NCI-H1694 (cell line): ENCODE measurements at regions not wholly inside any gene's neighbourhood (a gene's known extent, or its start where the extent isn't known, plus 50 kb on each side); places are given as distances from the start of the nearest gene placed in this dataset.

Experiments used
- DNase-seq: peaks from one replicate; lab custom pipeline; 2025; lab: John Stamatoyannopoulos, UW

DNA sequence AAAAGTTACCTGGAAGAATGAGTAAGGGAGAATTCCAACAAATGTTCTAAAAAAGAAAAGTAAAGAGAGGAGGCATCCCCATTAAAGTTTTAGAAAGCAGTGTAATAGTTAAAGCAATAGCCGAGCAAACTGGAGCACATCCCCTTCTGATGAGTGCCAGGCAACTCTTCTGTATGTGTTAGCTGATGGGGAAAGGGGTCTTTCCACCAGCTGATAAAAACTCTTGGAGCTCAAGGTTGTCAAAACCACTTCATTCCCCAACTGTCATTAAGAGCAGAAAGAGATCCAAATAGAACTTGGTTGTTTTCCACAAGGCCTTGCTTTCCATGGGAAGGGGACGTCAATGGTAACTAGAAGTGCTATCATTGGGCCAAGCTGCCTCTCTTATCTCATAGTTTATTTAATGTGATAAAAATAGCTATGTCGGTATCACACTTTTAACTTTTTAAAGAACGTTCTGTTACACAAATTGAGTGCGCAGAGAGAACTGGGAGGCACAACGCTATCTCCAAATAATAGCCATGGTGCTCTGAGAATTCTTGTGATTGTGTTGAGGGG is 116.9 kb downstream of the POLR2M start:
- DNase-seq = no peak

GRCh38 chr15:57824186-57824585 is 117.7 kb downstream of the POLR2M start:
- no peak for DNase-seq

GRCh38 chr15:57827021-57827420 is 120.5 kb downstream of the POLR2M start:
- DNase-seq = no peak

- no peak for DNase-seq
Observed at GRCh38 chr15:57827971-57828370, 121.5 kb downstream of the POLR2M start.

DNA sequence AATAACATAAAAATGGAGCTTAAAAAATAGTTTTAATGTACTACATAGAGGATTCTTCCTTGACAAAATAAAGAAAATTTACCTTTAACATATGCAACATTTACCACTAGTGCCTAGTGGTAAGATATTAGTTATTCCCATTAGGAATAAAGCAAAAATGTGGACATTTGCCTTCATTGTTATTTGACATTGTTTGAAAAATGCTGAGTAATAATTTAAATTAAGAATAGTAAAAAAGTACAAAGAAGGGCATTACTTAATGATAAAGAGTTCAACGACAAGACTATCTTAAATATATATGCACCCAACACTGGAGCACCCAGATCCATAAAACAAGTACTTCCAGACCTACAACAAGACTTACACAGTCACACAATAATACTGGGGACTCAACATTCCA is 125.7 kb downstream of the POLR2M start:
- DNase-seq = no peak

- DNase-seq = no peak
Observed at GRCh38 chr15:57835119-57835518, 128.6 kb downstream of the POLR2M start.

DNA sequence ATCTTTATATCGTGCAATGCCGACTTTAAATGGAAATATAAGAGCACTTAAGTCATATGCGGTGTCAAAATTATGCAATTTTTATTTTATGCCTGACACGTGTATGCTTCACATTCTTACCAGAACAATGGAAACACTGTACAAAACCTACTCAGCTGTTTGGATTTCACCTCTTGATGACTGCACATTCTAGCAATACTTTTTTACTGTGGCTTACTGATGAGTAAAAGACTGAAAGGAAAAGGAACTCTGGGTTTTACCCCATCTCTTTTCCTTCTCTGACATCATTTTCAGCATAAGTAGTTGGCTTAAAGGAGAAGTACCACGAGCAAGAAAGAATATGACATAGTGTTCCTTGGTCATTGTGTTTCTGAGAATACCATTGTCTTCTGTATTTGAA is 142.8 kb downstream of the POLR2M start:
- no peak for DNase-seq

DNA sequence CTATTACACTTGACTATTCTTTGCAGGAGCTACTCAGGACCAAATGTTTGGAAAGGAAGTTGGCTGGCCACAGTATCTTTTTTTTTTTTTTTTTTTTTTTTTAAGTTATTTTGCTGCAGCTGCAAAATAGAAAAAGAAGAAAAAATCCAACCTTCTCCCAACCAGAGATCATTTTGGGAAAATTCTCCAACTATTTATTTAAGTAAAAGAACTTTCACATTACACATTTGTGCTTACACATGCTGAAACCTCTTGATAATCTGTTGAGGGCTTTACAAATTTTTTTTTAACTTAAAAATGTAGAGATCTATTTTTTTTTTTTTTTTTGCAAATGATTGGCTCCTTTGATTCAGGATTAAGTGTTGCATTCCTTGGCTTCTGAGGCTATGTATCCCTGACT is 148.0 kb downstream of the POLR2M start:
- no peak for DNase-seq

- no peak for DNase-seq
Observed at GRCh38 chr15:57857871-57858270, 151.4 kb downstream of the POLR2M start.

GRCh38 chr15:57859130-57859685 is 152.7 kb downstream of the POLR2M start:
- no peak for DNase-seq

- peak; percentile 25 for DNase-seq
Observed at GRCh38 chr15:57861034-57861638, 154.6 kb downstream of the POLR2M start.

DNA sequence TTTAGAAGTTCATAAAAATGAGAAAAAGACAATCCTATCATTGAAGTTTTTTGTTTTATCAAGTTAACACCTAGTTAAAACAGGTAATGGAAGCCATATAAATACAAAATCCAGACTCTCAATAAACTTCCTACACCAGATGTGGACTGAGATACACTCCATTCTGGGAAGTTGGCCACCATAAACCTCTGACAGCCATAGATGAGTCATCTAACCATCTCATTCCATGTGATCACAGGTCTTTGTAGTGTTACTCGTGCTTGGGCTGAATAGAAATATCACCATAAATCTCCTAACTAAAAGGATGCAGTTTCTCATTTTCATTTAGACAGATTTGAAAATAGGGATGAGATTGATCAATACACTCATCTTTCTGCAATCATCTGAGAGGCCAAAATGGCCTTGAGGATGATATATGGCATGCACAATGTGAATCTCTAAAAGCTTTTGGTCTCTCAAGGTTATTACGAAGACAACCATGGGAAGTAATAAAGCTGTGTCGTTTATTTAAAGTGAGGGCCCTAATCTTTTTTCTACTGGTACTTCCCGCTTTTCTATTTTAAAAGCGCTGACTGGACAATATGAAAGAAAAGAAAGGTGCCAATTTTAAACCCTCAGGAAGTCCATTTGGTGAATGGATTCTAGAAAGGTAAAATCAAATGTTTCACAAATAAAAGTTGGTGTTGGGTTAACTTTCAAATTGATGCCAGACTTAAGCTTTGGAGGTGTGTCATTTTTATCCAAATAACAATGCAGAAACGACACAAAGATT is 155.5 kb downstream of the POLR2M start:
- DNase-seq = no peak

- DNase-seq = no peak
Observed at GRCh38 chr15:57862761-57863160, 156.2 kb downstream of the POLR2M start.

GRCh38 chr15:57865294-57865693 is 158.8 kb downstream of the POLR2M start:
- no peak for DNase-seq

GRCh38 chr15:57866149-57866736 is 159.7 kb downstream of the POLR2M start:
- peak; percentile 61 for DNase-seq

GRCh38 chr15:57867970-57868798 is 161.7 kb downstream of the POLR2M start:
- no peak for DNase-seq

DNA sequence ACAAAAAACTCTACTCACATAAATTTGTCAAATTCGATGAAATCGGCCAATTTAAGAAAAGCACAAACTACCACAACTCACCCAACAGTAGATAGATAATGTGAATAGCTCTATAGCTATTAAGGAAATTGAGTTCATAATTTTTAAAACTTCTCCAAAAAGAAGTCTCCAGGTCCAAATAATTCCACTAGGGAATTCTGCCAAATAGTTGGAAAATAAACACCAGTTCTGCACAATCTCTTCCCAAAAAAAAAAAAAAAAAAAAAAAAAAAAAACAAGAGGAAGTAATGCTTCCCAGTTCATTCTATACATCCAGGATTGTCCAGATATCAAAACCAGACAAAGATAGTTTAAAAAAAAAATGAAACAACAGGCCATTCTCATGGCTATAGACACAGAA is 164.2 kb downstream of the POLR2M start:
- DNase-seq = no peak

DNA sequence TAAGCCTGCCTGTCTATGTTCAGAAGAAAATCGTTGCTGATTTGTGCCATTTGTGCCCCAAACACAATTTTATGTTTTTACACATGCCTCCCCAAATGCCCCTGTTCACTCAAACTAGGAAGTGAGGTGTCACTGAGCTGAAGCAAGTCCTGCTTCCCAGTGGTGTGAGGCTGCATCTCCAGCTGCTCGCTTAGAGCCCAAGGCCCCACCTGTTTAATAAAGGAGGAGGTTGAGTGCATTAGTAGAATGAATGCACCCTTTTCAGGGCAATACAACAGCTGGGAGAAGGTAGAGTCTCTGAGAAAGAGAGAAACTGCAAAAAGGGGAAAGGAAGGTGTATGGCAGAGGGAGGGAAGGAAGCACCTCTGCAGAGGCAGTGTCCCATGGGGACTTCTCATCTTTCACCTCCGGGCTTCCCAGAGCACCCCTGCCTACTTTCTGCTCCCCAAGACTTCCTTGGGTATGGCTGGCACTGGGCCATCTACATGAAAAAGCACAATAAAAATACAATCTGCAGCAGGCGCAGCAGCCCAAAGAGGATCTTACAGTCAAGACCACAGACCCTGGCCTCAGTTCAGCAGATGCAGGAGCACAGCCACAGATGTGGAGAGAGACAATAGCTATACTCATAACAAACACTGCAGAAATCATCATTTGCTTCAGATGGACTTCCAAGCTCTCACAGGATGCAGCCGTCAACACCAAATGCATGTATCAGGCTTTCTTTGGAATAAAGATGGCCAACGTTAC is 165.9 kb downstream of the POLR2M start:
- DNase-seq = no peak

DNA sequence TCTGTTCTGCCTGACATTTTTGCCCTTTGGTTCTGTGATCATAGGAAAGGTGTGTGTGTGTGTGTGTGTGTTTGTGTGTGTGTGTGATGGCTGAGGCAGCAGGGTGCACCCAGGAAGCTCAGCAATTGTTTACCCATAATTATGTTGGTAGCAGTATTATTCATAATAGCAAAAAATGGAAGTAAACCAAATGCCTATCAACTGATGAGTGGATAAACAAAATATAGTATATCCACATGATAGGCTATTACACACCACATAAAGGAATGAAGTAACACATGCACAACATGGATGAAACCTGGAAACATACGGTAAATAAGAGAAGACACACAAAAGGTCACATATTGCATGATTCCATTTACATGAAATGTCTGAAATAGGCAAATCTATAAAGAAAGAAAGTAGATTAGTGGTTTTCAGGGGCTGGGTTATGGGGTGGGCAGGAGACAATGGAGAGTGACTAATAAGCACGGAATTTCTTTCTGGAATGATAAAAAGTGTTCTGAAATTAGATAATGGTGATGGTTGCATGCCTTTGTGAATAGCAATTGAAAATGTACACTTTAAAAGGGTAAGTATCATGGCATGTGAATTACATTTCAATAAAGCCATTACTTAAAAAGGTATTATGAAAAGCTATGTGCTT is 167.2 kb downstream of the POLR2M start:
- DNase-seq = no peak

DNA sequence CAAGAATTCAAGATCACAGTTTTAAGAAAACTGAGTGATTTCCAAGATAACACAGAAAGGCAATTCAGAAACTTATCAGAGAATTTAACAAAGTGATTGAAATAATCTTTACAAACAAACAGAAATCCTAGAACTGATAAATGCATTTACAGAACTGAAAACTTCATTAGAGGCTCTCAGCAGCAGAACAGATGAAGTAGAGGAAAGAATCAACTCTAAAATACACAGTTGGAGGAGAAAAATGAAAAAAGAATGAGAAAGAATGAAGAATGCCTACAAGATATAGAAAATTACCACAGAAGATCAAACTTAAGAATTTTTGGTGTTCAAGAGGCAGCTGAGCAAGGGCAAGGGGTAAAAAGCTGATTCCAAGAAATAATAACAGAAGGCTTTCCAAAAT is 168.8 kb downstream of the POLR2M start:
- DNase-seq = no peak

GRCh38 chr15:57878573-57878972 is 172.1 kb downstream of the POLR2M start:
- no peak for DNase-seq
